H9 (cell line): ENCODE measurements at regions not wholly inside any gene's neighbourhood (a gene's known extent, or its start where the extent isn't known, plus 50 kb on each side); places are given as distances from the start of the nearest gene placed in this dataset.

Experiments
- DNase-seq: peaks from one replicate; pipeline ENCODE4 v3.0.0-alpha.2; 2017
- H2AFZ ChIP-seq: one replicate; pipeline ENCODE4 v1.6.1; 2013; ENCODE audit warnings: mild to moderate bottlenecking, low read length, control low read depth, moderate library complexity
- H2AK5ac ChIP-seq: 2 replicates; pipeline ENCODE4 v1.6.1; 2013; ENCODE audit warnings: low read length, control low read depth, mixed read lengths; ENCODE audit not compliant: insufficient read length
- H2BK120ac ChIP-seq: one replicate; pipeline ENCODE4 v1.6.1; 2013; ENCODE audit warnings: low read depth, mild to moderate bottlenecking, low read length, control low read depth, inconsistent platforms; ENCODE audit not compliant: poor library complexity, severe bottlenecking
- H2BK12ac ChIP-seq: 2 replicates; pipeline ENCODE4 v1.6.1; 2013; ENCODE audit warnings: low read length, control low read depth, mixed read lengths, low read depth; ENCODE audit not compliant: insufficient read length
- H2BK15ac ChIP-seq: 2 replicates; pipeline ENCODE4 v1.6.1; 2013; ENCODE audit warnings: low read depth, low read length, control low read depth
- H2BK20ac ChIP-seq: one replicate; pipeline ENCODE4 v1.6.1; 2013; ENCODE audit warnings: low read depth, mild to moderate bottlenecking, low read length, control low read depth, inconsistent platforms; ENCODE audit not compliant: poor library complexity, severe bottlenecking
- H2BK5ac ChIP-seq: 2 replicates; pipeline ENCODE4 v1.6.1; 2013; ENCODE audit warnings: low read length, control low read depth, mixed read lengths; ENCODE audit not compliant: insufficient read length
- H3K14ac ChIP-seq: 2 replicates; pipeline ENCODE4 v1.6.1; 2013; ENCODE audit warnings: low read length, control low read depth; ENCODE audit not compliant: insufficient read depth
- H3K18ac ChIP-seq: 2 replicates; pipeline ENCODE4 v1.6.1; 2013; ENCODE audit warnings: low read depth, mild to moderate bottlenecking, mixed read lengths, low read length, control low read depth; ENCODE audit not compliant: insufficient read length
- H3K23ac ChIP-seq: 2 replicates; pipeline ENCODE4 v1.6.1; 2013; ENCODE audit warnings: low read length, control low read depth, mixed read lengths, low read depth; ENCODE audit not compliant: insufficient read length
- H3K23me2 ChIP-seq: 2 replicates; pipeline ENCODE4 v1.6.1; 2013; ENCODE audit warnings: low read depth, mild to moderate bottlenecking, mixed read lengths, low read length, control low read depth; ENCODE audit not compliant: insufficient read length, poor library complexity, severe bottlenecking
- H3K27ac ChIP-seq: 2 replicates; pipeline ENCODE4 v1.5.1; 2013; ENCODE audit warnings: low read length, control low read depth, mixed read lengths, low read depth; ENCODE audit not compliant: insufficient read length
- H3K27me3 ChIP-seq: 2 replicates; pipeline ENCODE4 v1.6.1; 2013; ENCODE audit warnings: low read length, control low read depth, inconsistent platforms; ENCODE audit not compliant: insufficient read depth
- H3K4ac ChIP-seq: 2 replicates; pipeline ENCODE4 v1.6.1; 2013; ENCODE audit warnings: low read depth, mild to moderate bottlenecking, control low read depth, inconsistent platforms, low read length, moderate library complexity
- H3K4me1 ChIP-seq: 2 replicates; pipeline ENCODE4 v1.6.1; 2013; ENCODE audit warnings: low read length, control low read depth, inconsistent platforms; ENCODE audit not compliant: insufficient read depth
- H3K4me2 ChIP-seq: 2 replicates; pipeline ENCODE4 v1.6.1; 2013; ENCODE audit warnings: low read length, control low read depth, mixed read lengths; ENCODE audit not compliant: insufficient read length, insufficient read depth
- H3K56ac ChIP-seq: 2 replicates; pipeline ENCODE4 v1.6.1; 2013; ENCODE audit warnings: low read depth, mild to moderate bottlenecking, mixed read lengths, low read length, control low read depth; ENCODE audit not compliant: insufficient read length
- H3K79me1 ChIP-seq: 2 replicates; pipeline ENCODE4 v1.6.1; 2013; ENCODE audit warnings: low read depth, mild to moderate bottlenecking, moderate library complexity, low read length, control low read depth, inconsistent platforms; ENCODE audit not compliant: insufficient read depth, poor library complexity, severe bottlenecking
- H3K79me2 ChIP-seq: 2 replicates; pipeline ENCODE4 v1.6.1; 2013; ENCODE audit warnings: low read length, control low read depth, inconsistent platforms; ENCODE audit not compliant: insufficient read depth
- H3K9ac ChIP-seq: 2 replicates; pipeline ENCODE4 v1.6.1; 2013; ENCODE audit warnings: low read length, control low read depth, mixed read lengths; ENCODE audit not compliant: insufficient read length; ENCODE audit errors: extremely low read depth
- H3K9me3 ChIP-seq: one replicate; pipeline ENCODE4 v1.6.1; 2013; ENCODE audit warnings: low read depth, low read length, inconsistent platforms; ENCODE audit not compliant: control insufficient read depth
- H3T11ph ChIP-seq: one replicate; pipeline ENCODE4 v1.6.1; 2013; ENCODE audit warnings: mild to moderate bottlenecking, low read length, control low read depth, inconsistent platforms
- H4K20me1 ChIP-seq: one replicate; pipeline ENCODE4 v1.6.1; 2013; ENCODE audit not compliant: control insufficient read depth, insufficient read length, insufficient read depth
- H4K5ac ChIP-seq: 2 replicates; pipeline ENCODE4 v1.6.1; 2013; ENCODE audit warnings: low read depth, mild to moderate bottlenecking, mixed read lengths, low read length, control low read depth; ENCODE audit not compliant: insufficient read length
- H4K8ac ChIP-seq: replicated peaks from 2 replicates; pipeline ENCODE4 v1.6.1; 2013; ENCODE audit warnings: low read length, control low read depth, mixed read lengths, low read depth; ENCODE audit not compliant: insufficient read length
- H4K91ac ChIP-seq: 2 replicates; pipeline ENCODE4 v1.6.1; 2013; ENCODE audit warnings: low read depth, mild to moderate bottlenecking, moderate library complexity, mixed read lengths, low read length, control low read depth; ENCODE audit not compliant: insufficient read length
- H3K27ac Mint-ChIP-seq, 3 experiments: 2 replicates in 2 of 3; 3 replicates in 1 of 3; pipeline ENCODE4 v1.8.0; 2020 to 2021; ENCODE audit warnings: mixed read lengths in 3 of 3, mild to moderate bottlenecking in 1 of 3, moderate library complexity in 1 of 3
- H3K27me3 Mint-ChIP-seq: 2 replicates; pipeline ENCODE4 v1.8.0; 2021; ENCODE audit warnings: low read depth, mild to moderate bottlenecking, moderate library complexity, mixed read lengths
- H3K36me3 Mint-ChIP-seq, 3 experiments: 2 replicates in 2 of 3; 3 replicates in 1 of 3; pipeline ENCODE4 v1.8.0; 2020 to 2021; ENCODE audit warnings: low read depth in 3 of 3, mixed read lengths in 3 of 3; ENCODE audit not compliant: insufficient read depth in 1 of 3
- H3K4me1 Mint-ChIP-seq, 2 experiments: 2 replicates each; pipeline ENCODE4 v1.8.0; 2020; ENCODE audit warnings: mixed read lengths in 2 of 2
- H3K4me3 Mint-ChIP-seq, 2 experiments: 2 replicates in 1 of 2; 3 replicates in 1 of 2; pipeline ENCODE4 v1.8.0; 2020 to 2021; ENCODE audit warnings: mild to moderate bottlenecking in 2 of 2, mixed read lengths in 2 of 2, moderate library complexity in 1 of 2
- H3K9me3 Mint-ChIP-seq, 2 experiments: 2 replicates in 1 of 2; 3 replicates in 1 of 2; pipeline ENCODE4 v1.8.0; 2020; ENCODE audit warnings: mild to moderate bottlenecking in 2 of 2, mixed read lengths in 2 of 2, moderate library complexity in 1 of 2
- WGBS: extraction: QIAGEN DNeasy Blood & Tissue Kit; methylation state at CpG from one replicate; pipeline ENCODE4 v1.1.7; 2013; ENCODE audit warnings: missing lambda C conversion rate, low lambda C conversion rate, mixed read lengths; ENCODE audit not compliant: insufficient read length; ENCODE audit errors: extremely low coverage; 5-methylcytosine and 5-hydroxymethylcytosine counted together
- TF ChIP-seq, protein P1 (sequence below): fragments of 200-600 bp; sonication (generic); conservative IDR thresholded peaks from 3 replicates; pipeline ENCODE4 v1.8.0; 2021; ENCODE audit warnings: antibody characterized with exemption, mild to moderate bottlenecking

DNA sequence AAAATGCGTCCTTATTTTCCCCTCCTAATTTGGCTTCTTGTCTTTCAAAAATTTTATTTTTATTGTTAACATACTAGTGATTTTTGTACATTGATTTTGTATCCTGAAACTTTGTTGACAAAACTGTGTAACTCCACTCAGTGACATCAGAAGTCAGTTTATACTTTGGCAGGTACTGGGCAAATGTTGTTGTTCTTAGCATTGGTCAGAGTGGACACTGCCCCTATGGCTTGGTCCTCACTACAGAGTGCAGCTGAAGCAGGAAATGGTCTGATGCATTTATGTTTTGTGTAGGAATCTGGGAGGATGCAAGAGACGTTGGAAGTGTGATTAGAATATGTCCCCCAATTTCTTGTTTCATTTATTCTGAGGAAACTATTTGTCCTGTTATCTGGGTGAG, 205.5 kb upstream of the CENPE start:
- Histone ChIP-seq H4K20me1 (no peaks in the 10 kb centered on the region), H3K23me2 (no peaks in the 10 kb centered on the region), H2BK15ac (no peak overlapping the region), H3K14ac (no peak overlapping the region), H4K8ac (no peak overlapping the region), H3T11ph (no peak overlapping the region), H3K79me1 (no peaks in the 10 kb centered on the region), H3K4ac (no peak overlapping the region), H3K4me2 (no peak overlapping the region), H3K4me1 (no peaks in the 10 kb centered on the region), H3K27ac (no peak overlapping the region), H2BK12ac (no peak overlapping the region), H4K5ac (no peak overlapping the region), H2AK5ac (no peak overlapping the region), H2BK20ac (no peak overlapping the region), H3K9ac (no peak overlapping the region), H3K23ac (no peak overlapping the region), H3K9me3 (no peaks in the 10 kb centered on the region), H3K56ac (no peak overlapping the region), H2AFZ (no peak overlapping the region), H3K18ac (no peak overlapping the region), H4K91ac (no peak overlapping the region), H3K79me2 (no peaks in the 10 kb centered on the region), H2BK5ac (no peak overlapping the region), H2BK120ac (no peak overlapping the region), H3K27me3 (no peaks in the 10 kb centered on the region)
- Mint-ChIP-seq H3K9me3 (no peaks in the 10 kb centered on the region; a peak in 1 of 5 replicates), H3K4me1 (peaks cover 6 to 8% of the 10 kb centered on the region in 2 experiments), H3K27ac (no peak overlapping the region; a peak in 2 of 7 replicates), H3K36me3 (no peaks in the 10 kb centered on the region; a peak in 1 of 7 replicates), H3K4me3 (no peak overlapping the region), H3K27me3 (no peaks in the 10 kb centered on the region)
- no CpG with 5 or more reads among the region's 2 CpGs for WGBS
- DNase-seq = no peak
- TF ChIP-seq, protein P1, sequence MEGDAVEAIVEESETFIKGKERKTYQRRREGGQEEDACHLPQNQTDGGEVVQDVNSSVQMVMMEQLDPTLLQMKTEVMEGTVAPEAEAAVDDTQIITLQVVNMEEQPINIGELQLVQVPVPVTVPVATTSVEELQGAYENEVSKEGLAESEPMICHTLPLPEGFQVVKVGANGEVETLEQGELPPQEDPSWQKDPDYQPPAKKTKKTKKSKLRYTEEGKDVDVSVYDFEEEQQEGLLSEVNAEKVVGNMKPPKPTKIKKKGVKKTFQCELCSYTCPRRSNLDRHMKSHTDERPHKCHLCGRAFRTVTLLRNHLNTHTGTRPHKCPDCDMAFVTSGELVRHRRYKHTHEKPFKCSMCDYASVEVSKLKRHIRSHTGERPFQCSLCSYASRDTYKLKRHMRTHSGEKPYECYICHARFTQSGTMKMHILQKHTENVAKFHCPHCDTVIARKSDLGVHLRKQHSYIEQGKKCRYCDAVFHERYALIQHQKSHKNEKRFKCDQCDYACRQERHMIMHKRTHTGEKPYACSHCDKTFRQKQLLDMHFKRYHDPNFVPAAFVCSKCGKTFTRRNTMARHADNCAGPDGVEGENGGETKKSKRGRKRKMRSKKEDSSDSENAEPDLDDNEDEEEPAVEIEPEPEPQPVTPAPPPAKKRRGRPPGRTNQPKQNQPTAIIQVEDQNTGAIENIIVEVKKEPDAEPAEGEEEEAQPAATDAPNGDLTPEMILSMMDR = no peak
